ENCODE measurements at regions not wholly inside any gene's neighbourhood (a gene's known extent, or its start where the extent isn't known, plus 50 kb on each side); places are given as distances from the start of the nearest gene placed in this dataset.
"Not testable (repeated sequence)": the region's sequence is repeated elsewhere in the genome, so short reads cannot be mapped to it uniquely, and the experiment has no call there.

DNA sequence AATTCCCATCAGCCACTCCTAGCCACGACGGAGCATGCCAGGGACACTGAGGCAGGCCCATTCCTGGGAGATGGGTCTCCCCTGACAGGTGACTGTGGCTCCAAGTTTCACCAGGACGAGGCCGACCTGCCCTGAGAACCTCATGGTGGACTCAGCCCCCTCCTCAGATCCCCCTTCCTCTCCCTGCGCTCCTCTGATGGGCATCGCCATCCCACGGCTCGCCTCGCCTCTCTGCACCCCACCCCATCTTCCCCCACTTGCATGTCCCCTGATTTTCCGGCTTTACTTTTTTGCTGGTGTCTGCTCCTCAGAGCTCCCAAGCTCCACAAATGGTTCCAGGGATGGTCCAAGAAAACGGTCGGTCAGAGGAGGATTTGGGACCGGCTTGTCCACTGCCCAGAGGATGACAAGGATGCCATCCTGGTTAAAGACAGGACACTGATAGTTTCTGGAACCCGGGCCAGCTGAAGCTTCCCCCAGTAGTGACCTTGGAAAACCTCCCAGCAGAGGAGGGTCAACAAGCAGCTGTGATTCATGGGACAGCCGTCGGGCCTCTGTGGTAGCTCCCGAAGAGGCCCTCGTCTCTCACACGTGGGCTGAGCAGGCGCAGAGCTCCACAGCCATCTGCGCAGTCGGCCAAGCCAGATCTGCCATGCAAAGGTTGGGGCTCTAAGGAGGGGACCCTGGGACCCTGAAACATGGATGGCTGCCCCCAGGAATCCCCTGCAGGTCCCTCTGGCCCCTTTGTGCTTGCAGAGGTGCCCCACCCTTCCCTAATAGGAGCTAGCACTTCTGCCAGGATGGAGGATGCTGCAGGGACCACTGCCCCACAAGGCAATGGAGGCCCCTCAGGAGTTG is 87.8 kb upstream of the SLC66A3 start:
- DNase-seq (ENCODE audit: low read depth) = no peak
- no peak overlapping the region for H3K4me3 ChIP-seq (ENCODE audit: low read depth, low read length)

DNA sequence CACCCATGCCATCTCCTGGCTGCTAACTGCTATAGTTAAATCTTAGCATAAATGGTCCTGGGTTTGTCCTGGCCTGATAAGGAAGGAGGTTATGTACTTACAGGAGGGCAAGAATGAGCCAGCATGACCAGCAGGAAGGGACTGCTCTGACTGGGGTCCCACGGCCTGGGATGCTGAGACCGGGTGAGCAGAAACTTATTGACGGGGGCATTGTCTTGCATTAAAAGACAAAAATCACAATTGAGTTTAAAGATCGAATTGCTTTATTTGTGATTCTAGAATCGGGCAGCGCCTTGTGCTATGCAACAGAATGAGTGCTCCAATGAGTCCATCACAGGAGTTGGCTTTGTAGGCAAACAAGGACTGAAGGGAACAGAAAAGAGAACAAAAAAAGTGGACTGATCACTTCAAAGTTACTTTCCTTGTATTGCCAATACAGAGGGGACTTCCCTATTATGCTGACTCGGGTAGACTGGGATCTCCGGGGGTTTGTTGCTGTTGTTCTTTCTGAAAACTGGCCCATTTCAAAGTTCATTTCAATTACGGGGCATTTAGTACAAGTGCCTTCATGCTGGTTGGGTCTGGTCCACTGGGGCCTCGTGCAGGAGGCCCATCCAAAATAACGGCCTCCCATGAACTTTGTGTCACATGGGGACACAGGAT is 87.1 kb upstream of the SLC66A3 start:
- H3K4me3 ChIP-seq (ENCODE audit: low read depth, low read length) = no peak overlapping the region
- no peak for DNase-seq (ENCODE audit: low read depth)

DNA sequence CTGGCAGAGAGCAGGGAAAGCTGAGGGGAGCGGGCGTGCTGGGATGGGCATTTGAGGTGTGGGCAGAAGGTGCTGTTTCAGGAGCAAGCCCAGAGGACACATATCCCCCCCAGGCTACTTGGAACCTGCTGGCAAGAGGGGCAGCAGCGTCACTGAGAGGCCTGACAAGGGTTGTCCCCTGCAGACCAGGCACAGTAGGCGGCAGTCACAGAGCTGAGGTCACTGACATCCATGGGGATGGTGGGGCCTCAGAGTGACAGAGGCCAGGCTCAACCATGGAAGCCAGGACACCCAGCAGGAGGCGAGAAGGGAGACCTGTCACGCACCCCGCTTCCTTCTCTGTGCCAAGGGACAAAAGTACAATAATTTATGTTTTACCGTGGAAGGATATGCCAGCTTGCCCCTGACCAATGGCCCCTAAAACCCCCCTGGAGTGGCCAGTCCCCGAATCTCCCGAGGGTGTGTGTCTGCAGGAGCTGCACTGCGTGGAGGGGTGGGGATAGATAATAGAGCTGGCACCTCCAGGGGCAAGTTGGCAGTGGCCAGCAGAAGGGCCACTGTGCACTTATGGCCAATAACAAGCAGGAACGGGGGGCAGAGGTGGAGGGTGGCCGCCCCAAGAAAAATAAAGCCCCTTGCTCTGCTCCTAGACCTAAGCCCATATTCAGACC is 86.3 kb upstream of the SLC66A3 start:
- no peak for DNase-seq (ENCODE audit: low read depth)
- H3K4me3 ChIP-seq (ENCODE audit: low read depth, low read length) = no peak overlapping the region

DNA sequence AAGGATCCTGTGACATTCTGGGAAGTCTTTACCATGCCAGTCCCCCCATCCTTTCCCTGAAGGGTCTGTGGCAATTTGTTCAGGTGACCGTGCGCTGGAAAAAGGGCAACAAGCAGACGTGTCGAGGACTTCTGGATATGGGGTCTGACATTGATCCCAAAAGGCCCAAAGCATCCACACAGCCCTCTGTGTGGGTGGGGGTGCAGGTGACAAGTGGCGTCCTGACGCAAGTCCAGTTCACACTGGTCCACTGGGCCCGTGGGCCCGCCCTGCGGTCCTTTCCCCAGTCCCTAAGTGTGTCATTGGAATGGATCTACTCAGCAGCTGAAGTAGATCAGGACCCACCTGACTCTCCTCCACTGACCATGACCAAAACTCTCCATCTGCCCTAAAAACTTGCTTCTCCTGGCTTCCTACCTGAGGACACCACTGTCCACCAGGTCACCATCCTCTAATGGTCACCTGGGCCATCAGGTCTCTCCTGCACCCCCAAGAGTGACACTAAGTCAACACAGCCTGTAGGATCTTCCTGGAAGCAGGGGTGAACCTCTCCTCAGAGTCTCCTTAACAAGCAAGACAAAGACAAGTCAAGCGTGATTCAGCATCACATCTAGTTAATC is 85.6 kb upstream of the SLC66A3 start:
- H3K4me3 ChIP-seq (ENCODE audit: low read depth, low read length) = no peak overlapping the region

DNA sequence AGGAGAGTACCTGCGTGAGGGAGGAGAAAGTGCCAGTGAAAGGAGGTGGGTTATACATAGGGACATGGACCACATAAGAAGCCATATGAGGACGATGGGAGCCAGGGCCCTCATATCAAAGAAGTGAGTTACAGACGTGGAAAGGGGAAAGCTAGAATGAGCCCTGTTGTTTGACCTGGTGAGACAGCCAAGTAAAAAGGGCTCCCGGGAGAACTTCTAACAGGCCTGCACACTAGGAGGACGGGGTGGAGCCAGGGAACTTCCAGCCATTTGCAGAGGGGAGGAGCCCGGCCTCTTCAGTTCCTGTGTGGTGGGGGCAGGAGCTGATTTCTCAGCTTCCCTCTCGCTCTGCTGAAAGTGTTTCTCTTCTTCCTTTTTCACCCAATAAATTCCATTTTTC is 84.1 kb upstream of the SLC66A3 start:
- H3K4me3 ChIP-seq (ENCODE audit: low read depth, low read length) = no peak overlapping the region
- no peak for DNase-seq (ENCODE audit: low read depth)

More for the DNA sequence above, 85.6 kb upstream of the SLC66A3 start:
- DNase-seq (ENCODE audit: low read depth) = no peak

DNA sequence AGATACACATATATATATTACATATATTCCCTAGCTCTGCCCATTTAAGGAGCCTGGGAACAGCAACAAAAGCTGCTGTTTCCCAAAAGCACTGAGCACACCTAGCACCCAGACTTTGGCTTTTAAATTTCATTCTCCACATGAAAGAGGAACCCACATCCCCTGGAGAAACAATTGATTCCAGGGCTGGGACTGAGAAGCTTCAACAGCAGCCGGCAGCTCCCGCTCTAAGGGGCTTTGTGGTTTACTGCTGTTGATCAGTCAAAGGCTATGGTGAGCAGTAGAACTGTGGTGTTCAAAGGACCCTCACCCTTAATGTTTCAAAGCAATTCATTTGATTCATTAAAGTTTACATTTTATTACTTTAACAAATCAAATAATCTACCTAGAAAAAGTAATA is 83.3 kb upstream of the SLC66A3 start:
- no peak overlapping the region for H3K4me3 ChIP-seq (ENCODE audit: low read depth, low read length)
- DNase-seq (ENCODE audit: low read depth) = no peak

DNA sequence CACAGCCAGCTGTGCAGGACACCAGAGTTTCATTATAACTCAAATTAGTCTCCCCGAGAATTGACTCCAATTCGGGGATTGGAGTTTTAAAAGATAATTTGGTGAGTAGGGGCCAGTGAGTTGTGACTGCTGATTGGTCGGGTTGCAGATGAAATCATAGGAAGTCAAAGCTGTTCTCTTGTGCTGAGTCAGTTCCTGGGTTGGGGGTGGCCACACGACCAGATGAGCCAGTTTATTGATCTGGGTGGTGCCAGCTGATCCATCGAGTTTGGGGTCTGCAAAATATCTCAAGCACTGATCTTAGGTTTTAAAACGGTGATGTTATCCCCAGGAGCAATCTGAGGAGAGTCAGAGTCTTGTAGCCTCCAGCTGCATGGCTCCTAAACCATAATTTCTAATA is 82.7 kb upstream of the SLC66A3 start:
- H3K4me3 ChIP-seq (ENCODE audit: low read depth, low read length) = no peak overlapping the region
- no peak for DNase-seq (ENCODE audit: low read depth)

DNA sequence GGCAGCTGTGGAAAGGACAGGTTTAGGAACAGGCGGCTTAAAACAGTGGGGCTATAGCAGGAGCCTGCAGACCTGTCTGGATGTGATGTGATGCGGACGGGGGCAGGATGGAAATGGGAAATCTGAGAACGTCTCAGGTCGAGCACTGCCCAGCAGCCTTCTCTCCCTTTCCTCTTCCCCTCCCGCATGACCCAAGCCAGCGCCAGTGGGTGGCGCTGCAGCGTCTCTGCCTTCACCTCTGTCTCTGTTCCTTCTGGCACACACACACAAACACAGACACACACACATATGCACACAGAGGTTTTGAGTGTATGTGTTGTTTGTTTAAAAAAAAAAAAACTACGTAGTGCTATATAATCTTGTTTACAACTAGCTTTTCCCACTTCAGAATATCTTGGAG is 82.0 kb upstream of the SLC66A3 start:
- H3K4me3 ChIP-seq (ENCODE audit: low read depth, low read length) = no peak overlapping the region
- DNase-seq (ENCODE audit: low read depth) = no peak

DNA sequence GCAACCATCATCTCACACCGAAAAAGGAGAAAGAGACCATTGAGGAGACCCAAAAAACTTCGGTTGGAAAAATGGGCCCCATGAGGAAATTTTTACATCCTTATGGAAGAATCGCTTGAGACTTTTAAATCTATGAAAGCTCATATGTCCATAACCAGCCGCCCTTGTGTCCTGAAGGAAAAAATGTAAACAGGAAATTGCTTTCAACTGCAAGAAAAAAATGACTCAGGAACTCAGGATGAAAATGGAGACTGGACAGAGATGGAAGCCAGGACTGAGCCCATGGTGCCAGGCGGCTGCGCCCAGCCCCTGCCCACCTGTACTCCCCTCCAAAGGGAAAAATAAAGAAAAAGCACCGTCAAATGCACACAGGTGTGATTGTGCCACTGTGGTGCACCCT is 81.5 kb upstream of the SLC66A3 start:
- no peak overlapping the region for H3K4me3 ChIP-seq (ENCODE audit: low read depth, low read length)
- no peak for DNase-seq (ENCODE audit: low read depth)

DNA sequence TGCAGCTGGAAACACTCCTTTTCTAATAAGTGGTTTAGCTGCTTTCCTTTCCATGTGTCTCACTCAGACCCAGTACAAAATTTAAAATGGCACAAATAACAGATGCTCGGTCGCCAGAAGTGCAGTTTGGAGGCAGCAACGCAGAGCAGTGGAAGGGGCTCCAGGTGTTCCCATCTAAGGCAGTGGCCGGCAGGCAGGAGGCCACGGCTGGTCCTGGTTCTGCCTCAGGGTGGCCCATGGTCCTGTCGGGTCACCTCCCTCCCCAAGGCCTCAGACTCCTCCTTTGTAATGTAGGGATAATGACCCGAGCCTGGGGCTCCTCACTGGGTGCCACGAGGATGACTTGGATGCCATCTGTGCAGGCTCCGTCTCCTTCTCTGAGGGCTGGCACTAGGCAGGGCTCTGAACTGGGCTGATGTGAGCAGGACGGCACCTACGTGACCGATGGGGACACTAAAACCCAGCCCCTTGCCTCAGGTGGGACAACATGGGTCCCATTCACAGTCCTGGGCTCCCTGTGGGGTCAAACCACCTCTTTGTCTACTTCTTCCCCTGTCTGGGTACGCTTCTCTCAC is 80.9 kb upstream of the SLC66A3 start:
- no peak for DNase-seq (ENCODE audit: low read depth)
- H3K4me3 ChIP-seq (ENCODE audit: low read depth, low read length) = no peak overlapping the region

DNA sequence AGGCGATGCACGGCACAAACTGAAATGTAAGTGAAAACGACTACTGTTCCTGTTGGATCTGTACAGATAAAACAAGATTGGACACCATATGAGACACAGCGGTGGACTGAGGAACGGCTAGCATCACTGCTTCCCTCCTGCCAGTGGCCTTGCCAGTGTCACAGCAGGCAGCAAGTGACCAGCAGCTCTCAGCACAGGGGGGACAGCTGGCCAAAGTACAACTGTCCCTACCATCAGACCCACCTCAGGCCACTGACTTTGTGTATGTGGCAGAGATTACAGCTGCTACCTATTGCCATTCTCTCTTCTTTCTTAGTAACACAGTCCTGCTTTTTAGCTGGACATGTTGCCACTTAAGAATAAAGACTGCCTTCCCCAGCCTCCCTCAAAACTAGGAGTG is 80.0 kb upstream of the SLC66A3 start:
- no peak overlapping the region for H3K4me3 ChIP-seq (ENCODE audit: low read depth, low read length)
- DNase-seq (ENCODE audit: low read depth) = no peak

DNA sequence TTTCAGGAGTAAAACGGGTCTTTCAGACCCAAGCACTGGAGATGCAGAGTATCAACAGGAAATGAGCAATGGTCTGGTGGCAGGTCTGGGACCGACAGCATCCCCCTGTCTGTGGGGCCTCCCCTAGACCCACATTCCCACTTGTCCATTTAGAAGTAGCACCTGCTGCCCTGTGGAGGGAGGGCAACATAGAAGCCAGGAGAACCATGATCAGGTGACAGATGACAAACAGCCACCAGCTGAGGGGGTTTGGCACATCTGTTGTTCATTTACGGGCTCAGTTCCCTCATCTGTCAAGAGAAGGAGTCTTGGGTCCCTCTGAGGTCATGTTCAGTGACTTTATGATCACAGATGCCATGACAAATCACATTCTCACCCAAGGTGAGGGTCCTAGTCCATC is 77.9 kb upstream of the SLC66A3 start:
- no peak for DNase-seq (ENCODE audit: low read depth)

DNA sequence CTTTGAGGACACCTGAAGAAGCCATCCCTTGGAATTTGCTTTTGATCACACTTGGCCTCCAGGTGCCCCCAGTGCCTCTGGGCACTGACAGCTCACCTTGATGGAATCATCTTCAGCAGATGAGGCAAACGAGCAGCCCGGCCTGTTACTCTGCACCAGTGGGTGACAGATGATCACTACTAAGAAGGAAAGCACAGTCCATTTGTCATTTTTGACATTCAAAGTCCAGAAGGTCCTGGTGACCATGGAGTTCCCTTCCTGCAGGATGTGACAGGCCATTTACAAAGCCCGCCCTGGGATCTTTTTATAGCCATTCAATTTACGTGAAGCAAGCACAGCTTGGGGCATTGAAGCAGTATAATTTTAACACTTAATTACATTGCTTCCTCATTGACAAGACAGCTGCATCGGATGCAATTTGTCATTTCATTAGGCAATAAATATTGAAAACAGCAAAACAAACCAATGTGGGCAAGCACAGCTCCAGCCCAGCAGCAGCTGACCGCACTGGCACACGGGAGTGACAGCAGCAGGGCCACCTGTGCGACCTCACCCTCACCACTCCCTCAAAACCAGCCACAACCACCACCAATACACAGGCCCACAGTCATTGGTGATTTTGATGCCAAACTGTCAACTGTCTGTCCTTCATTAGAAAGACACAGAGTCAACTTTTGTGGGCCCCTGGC is 76.0 kb upstream of the SLC66A3 start:
- no peak for DNase-seq (ENCODE audit: low read depth)
- no peak overlapping the region for H3K4me3 ChIP-seq (ENCODE audit: low read depth, low read length)

More for the DNA sequence above, 77.9 kb upstream of the SLC66A3 start:
- no peak overlapping the region for H3K4me3 ChIP-seq (ENCODE audit: low read depth, low read length)

DNA sequence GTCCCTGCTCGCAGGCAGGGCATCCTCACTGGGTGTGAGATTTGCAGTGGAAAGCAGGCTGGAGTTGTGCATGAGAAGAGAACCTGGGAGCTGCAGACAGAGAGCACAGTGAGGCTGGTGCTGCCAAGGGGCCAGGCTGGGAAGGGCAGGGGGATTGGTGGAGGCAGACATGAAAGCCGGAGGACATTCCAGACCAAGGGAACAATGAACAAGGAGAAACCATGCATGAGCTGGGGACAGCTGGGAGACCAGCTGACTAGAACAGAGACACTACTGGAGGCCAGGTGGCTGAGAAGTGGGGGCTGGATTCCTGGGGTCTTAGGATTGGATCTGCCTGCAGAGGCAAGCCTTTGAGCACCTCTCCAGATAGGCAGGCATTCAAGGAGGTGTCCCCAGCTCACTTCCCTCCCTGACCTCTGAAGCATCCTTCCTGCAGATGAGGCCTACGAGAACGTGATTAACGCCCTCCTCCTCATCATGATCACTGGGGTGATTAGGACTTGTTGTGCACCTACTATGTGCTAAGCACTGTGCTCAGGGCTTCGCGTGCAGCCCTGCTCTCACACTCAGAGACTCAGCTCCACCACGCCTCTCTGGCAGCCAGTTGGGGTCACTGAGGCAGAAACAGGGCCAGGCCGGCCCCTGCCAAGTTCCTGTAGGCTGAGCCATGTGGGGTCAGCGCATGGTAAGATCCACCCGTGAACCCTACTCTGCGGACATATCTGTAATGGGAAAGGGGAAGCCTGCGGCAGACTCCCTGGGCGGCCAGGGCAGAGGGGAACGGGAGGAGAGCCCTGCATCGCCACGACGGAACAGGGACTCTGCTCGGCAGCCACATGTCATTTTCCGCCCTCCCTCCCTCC is 74.8 kb upstream of the SLC66A3 start:
- DNase-seq (ENCODE audit: low read depth) = no peak

DNA sequence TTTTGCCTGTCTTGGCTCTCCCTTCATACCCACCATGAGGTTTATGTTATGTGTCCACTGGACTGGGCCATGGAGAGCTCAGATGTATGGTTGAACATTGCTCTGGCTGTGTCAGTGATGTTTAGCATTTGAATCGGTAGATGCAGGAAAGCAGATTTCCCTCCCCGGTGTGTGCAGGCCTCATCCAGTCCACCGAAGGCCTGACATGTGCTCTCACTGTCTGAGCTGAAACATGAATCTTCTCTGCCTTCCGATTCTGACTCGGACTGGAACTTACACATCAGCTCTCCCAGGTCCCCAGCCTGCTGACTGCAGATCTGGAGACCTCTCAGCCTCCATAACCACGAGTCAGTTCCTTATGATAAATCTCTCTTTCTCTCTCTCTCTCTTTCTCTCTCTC is 72.4 kb upstream of the SLC66A3 start:
- no peak for DNase-seq (ENCODE audit: low read depth)

More for the DNA sequence above, 74.8 kb upstream of the SLC66A3 start:
- H3K4me3 ChIP-seq (ENCODE audit: low read depth, low read length) = no peak overlapping the region

DNA sequence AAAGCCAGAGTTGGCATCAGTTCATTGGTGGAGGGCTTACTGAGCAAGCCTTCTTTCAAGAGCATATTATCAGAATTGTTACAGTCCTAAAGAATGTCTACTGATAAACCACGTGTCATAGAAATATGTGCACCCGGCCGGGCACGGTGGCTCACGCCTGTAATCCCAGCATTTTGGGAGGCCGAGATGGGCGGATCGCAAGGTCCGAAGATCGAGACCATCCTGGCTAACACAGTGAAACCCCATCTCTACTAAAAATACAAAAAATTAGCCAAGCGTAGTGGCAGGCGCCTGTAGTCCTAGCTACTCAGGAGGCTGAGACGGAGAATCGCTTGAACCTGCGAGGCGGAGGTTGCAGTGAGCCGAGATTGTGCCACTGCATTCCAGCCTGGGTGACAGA is 66.4 kb upstream of the SLC66A3 start:
- DNase-seq (ENCODE audit: low read depth); H3K4me3 ChIP-seq (ENCODE audit: low read depth, low read length): not testable (repeated sequence)

More for the DNA sequence above, 72.4 kb upstream of the SLC66A3 start:
- no peak overlapping the region for H3K4me3 ChIP-seq (ENCODE audit: low read depth, low read length)

DNA sequence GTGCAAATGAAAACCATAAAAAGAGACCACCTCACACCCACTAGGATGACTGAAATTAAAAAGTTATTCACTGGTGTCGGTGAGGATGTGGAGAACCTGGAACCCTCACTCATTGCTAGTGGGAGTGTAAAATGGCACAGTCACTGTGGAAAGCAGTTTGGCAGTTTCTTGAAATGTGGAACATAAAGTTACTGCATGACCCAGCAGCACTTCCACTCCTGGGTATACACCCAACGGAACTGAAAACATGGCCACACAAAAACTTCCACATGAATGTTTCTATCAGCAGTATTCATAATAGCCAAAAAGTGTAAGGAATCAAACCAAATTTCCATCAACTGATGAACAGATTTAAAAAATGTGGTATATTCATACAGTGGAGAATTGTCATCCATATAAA is 65.1 kb upstream of the SLC66A3 start:
- DNase-seq (ENCODE audit: low read depth) = no peak

DNA sequence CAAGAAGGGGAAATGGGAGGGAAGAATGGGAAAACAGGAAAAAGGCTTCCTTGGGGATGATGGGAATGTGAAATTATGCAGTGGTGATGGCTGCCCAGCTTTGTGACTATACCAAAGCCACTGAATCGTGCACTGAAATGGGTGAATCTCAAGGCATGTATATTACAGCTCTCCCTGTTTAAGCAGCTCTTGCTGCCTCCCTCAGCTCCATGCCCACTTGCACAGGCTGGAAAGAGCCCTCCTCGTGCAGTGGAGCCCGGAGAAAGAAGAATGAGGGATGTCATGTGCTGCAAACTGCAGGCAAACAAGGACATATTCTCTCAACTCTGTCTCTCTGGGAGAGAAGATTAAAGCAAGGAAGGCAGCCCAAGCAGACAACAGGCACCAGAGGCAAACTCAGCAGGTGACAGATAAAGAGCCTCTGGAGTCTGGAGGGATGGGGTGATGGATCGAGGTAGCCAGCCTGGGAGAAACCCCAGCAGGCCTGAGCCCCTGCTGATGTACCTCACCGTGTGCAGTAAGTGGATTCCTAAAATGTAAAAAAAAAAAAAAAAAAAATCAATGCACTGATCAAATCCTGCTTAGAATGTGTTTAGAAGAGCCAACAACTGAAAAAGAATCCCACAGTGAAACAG is 62.4 kb upstream of the SLC66A3 start:
- no peak overlapping the region for H3K4me3 ChIP-seq (ENCODE audit: low read depth, low read length)
- DNase-seq (ENCODE audit: low read depth) = no peak

More for the DNA sequence above, 65.1 kb upstream of the SLC66A3 start:
- no peak overlapping the region for H3K4me3 ChIP-seq (ENCODE audit: low read depth, low read length)

Measured in skeletal muscle cell (primary cell).